HL-60/S4 (cell line): ENCODE measurements at regions not wholly inside any gene's neighbourhood (a gene's known extent, or its start where the extent isn't known, plus 50 kb on each side); places are given as distances from the start of the nearest gene placed in this dataset.

Experiments
- in situ Hi-C: fragments of 300-500 bp; cut with MboI; formaldehyde crosslinking; loops from 2 replicates; pipeline ENCODE4 v1.14.3; 2022; ENCODE audit warnings: low sequenced_read_pairs

DNA sequence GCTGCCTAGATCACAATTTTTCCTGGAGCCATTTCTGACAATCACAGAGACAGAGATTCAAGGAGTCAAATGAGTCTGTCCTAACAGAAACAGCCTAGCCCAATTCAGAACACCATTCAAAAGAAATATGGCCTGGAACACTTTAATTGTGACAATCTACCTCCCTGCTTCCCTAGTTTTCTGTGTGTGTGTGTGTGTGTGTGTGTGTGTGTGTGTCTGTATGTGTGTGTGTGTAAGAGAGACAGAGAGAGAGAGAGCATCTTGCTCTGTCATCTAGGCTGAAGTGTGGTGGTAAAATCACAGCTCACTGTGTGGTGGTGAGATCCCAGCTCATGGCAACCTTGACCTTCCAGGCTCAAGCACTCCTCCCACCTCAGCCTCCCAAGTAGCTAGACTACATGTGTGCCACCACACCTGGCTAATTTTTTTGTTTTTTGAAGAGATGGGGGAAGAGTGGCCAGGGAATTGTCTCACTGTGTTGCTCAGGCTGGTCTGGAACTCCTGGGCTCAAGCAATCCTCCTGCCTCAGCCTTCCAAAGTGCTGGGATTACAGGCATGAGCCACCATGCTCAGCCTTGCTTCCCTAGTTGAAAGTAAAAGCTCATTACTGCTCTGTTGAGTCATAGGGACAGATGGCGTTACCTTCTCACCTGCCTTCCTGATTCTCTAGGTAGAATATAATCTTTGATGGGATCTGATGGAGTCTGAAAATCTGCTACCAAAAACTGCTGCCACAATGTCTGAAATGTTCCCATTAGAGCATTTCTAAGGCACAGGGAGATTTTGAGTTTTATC is 89.6 kb upstream of the BEND6 start:
- in situ Hi-C loops, result loop anchor here (25.0 kb wide), 1 partner anchor 103 kb away; no protein-coding TSS in a partner anchor

DNA sequence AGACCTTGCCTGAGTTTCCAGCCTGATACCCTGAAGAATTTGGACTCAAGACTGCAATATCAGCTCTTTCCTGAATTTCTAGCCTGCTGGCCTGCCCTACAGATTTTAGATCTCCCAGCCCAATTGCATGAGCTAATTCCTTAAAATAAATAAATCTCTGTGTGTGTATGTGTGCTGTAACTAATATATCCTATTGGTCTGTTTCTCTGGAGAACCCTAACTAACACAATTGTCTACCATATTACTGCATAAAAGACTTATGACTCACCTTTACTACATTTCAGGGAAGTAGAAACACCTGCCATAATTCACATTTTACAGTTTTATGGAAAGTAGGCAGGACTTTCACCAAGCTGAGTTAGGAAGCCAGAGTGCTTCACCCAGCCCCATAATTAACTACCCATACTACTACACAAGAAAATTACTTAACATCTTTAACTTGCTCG is 90.7 kb upstream of the BEND6 start:
- in situ Hi-C loops, result loop anchor here (25.0 kb wide), 1 partner anchor 102 kb away; no protein-coding TSS in a partner anchor

- in situ Hi-C loops, result loop anchor here (25.0 kb wide), 1 partner anchor 101 kb away; no protein-coding TSS in a partner anchor
Measured at GRCh38 chr6:56863366-56863765, 91.5 kb upstream of the BEND6 start.

DNA sequence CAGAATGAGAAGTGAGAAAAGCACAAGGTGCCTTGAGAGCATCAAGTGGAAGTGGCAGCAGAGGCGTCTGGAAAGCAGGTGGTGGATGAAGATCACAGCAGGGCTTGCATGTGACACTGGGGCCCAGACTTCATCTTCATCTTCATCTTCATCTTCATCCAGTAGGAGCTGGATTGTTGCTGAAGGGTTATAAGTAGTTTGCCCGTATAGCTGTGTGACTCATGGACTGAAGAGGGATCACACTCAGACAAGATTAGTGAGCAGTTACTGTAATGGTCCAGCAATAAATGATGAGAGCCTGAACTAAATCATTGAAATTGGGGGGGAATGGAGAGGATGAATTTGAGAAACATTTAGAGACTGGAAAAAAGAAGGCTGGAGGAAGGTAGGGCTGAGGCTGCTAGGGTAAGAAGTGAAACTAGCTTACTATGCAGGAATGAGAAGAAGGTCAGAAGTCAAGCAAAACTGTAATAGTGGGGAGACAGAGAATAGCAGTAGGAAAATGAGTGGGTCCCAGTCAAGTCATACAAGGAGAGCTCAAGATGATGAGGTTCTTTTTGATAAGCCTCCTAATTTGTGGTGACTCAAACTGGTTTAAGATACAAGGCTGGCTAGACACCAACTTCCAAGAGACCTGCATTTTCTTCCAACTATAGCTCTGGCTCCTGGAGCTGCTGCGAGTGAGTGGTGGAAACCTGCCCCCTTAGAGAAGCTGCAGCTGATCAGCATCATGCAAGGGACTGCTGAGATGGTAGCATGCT is 92.3 kb upstream of the BEND6 start:
- in situ Hi-C loops, result loop anchor here (25.0 kb wide), 1 partner anchor 100 kb away; no protein-coding TSS in a partner anchor

DNA sequence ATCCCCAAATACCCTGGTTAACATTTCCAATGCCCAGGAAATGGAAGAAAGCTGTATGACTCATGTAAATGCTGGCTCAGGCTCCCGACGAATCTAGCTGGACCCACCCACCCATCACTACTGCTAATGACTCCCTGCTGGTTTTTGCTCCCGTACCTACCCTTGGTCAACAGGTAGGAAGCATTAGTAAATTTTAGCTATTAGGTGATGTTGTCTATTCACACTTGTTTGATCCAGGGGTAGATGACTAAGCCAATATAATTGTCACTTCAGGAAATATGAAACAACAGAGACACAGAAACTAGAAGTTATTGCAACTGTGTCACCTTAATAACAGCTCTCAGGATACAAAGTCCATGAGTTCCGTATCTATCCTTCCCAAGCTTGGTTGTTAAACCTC is 94.4 kb upstream of the BEND6 start:
- in situ Hi-C loops, result loop anchor here (25.0 kb wide), 1 partner anchor 98 kb away; no protein-coding TSS in a partner anchor

DNA sequence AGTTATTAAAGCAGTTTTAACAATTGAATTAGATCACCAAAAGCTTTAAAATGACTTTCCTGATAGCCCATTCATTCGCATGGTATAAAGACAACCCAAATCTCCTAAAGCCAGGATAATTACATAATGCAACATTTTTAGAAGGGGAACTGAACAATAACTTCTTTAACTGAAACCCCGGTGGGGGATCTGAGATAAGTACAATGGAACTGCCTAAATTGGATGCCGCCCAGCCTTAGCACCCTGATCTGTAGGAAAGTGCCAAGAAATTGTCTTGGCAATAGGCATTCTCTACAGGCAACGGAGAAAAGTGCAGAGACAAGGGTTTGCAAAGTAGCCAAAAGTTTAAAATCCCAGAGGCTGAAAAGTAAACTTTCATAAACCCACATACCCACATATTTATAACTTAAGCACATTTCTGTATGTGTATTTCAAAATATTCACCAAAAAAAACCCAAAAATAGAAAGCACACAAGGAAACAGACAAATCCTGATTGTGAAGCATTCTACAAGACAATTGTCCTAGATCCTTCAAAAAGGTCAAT is 98.8 kb upstream of the BEND6 start:
- in situ Hi-C loops, result loop anchor here (25.0 kb wide), 1 partner anchor 94 kb away; no protein-coding TSS in a partner anchor

DNA sequence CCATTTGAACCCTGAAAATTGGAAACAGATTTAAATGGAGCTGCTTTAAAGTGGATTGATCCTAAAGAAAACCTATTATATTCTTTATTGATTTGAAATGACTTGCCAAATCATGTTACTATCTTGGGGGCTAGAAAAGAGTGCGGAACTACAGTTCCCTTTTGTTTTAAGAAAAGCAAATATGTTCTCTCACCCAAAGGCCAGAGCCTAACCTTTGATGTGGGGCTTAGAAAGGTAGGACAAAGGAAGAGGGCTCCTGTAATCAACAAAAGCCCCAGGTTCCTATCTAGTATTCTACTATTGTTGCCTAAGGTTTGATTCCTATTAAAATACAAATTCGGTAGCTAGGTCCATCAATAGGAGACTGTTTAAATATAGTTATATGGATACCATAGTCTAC is 100.8 kb upstream of the BEND6 start:
- in situ Hi-C loops, result loop anchor here (25.0 kb wide), 1 partner anchor 92 kb away; no protein-coding TSS in a partner anchor

- in situ Hi-C loops, result loop anchor here (25.0 kb wide), 1 partner anchor 91 kb away; no protein-coding TSS in a partner anchor
Measured at GRCh38 chr6:56853541-56853940, 101.4 kb upstream of the BEND6 start.

DNA sequence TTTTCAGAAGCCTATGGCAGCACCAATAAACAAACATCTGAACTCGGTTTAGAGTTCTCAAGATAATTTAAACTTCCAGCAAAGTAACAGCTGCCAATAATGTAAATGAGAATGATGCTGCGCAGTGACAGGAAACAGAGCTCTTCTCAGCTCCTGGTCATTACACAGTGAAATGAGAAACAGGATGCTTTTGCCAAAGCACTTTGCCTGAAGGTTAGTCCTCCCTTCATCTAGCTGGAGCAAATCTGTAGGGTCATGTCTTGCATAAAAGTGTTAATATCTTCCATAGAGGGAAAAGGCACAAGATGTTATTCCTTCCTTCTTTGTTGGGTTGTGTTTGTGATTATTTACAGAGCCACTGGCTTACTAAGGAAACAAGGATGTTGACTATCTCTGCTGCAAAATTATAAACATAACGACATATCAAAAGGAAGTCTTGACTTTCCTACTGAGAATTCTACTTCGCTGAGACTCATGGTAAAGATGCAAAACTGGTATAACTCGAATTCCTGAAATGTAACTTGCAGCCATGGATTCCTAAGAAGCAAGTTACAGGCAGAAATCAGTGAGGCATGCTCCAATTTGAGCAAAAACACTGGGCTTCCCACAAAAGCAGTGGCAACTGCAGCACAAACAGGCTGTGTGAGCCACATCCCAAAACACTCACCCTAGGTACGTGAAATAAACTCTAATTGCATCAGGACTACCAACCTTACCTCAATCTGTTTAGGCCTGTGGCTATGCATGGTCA is 102.5 kb upstream of the BEND6 start:
- in situ Hi-C loops, result loop anchor here (25.0 kb wide), 1 partner anchor 90 kb away; no protein-coding TSS in a partner anchor

- in situ Hi-C loops, result loop anchor here (25.0 kb wide), 1 partner anchor 89 kb away; no protein-coding TSS in a partner anchor
Measured at GRCh38 chr6:56851541-56852259, 103.2 kb upstream of the BEND6 start.

GRCh38 chr6:56851074-56851473 is 103.8 kb upstream of the BEND6 start:
- in situ Hi-C loops, result loop anchor here (25.0 kb wide), 1 partner anchor 89 kb away; no protein-coding TSS in a partner anchor

- in situ Hi-C loops, result loop anchor here (25.0 kb wide), 1 partner anchor 88 kb away; no protein-coding TSS in a partner anchor
Measured at GRCh38 chr6:56850626-56851025, 104.3 kb upstream of the BEND6 start.

DNA sequence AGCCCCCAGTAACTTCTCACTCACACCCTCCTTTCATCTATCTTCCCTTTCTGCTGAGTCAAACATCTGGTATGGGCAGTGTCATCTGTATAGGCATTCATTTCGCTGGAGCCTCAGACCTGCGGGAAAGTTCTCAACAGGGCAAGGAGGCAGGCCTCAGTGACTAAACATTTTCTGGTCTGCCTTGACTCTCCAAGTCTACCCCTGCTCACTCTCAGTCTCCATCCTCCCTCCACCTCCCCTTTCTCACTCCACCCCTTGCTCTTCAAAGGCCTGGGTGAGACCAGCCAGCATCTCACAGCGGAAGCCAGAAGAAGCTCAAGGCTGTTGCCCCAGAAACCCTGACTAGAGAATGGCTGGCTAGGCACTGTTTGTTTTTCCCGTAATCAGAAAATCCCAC is 105.0 kb upstream of the BEND6 start:
- in situ Hi-C loops, result loop anchor here (25.0 kb wide), 2 partner anchors 88 to 488 kb away; no protein-coding TSS in a partner anchor

DNA sequence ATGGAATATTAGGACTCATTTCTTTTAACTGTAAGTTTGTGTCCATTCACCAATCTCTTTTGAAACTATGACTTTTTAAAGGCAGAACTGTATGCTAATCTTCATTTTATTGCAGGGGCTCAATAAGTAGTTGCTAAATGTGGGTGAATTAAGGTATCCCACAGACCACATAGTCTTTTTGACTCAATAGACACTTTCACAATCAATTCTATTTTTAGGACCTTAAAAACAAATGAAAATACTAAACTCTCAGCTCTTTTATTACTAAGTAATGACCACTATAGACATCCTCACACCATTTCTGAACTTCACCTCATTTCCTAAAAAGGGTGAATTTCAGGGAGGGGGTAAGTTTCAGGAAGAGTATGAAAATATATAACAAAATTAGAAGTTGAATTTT is 106.8 kb upstream of the BEND6 start:
- in situ Hi-C loops, result loop anchor here (25.0 kb wide), 1 partner anchor 486 kb away; no protein-coding TSS in a partner anchor

DNA sequence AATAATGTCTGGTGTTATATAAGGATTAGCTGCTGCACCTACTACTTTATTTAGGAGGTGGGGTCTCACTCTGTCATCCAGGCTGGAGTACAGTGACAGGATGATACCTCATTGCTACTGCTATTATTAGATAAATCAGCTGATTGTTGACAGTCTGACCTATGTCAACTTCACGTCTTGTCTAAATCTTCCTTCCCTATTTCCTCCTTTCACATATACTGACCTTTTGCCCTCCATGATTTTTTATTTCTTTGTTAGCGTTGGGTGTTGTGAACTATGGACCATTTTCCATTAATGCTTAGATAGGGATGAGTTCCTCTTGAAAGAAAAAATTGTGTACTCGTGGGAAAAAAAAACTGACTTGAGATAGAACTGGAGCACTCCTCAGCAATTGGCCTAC is 109.9 kb upstream of the BEND6 start:
- in situ Hi-C loops, result loop anchor here (25.0 kb wide), 1 partner anchor 483 kb away; no protein-coding TSS in a partner anchor

GRCh38 chr6:56843476-56844349 is 111.2 kb upstream of the BEND6 start:
- in situ Hi-C loops, result loop anchor here (25.0 kb wide), 1 partner anchor 481 kb away; no protein-coding TSS in a partner anchor

- in situ Hi-C loops, result loop anchor here (25.0 kb wide), 1 partner anchor 481 kb away; no protein-coding TSS in a partner anchor
Measured at GRCh38 chr6:56842686-56843475, 112.0 kb upstream of the BEND6 start.
